HEK293 (cell line): ENCODE measurements at regions not wholly inside any gene's neighbourhood (a gene's known extent, or its start where the extent isn't known, plus 50 kb on each side); places are given as distances from the start of the nearest gene placed in this dataset.

ENCODE experiments used
- KLF1 ChIP-seq: fragments of 450-650 bp; formaldehyde crosslinking; IDR thresholded peaks from 2 replicates; pipeline ENCODE4 v1.5.1; 2016; ENCODE audit warnings: missing biosample characterization, missing genetic modification characterization
- MZF1 ChIP-seq: fragments of 450-650 bp; formaldehyde crosslinking; IDR thresholded peaks from 2 replicates; pipeline ENCODE4 v1.5.1; 2017; ENCODE audit warnings: missing biosample characterization, missing genetic modification characterization, borderline replicate concordance
- ZBTB21 ChIP-seq: fragments of 450-650 bp; formaldehyde crosslinking; IDR thresholded peaks from 2 replicates; pipeline ENCODE4 v1.5.1; 2017; ENCODE audit warnings: missing biosample characterization, missing genetic modification characterization
- ZFP41 ChIP-seq: fragments of 450-650 bp; formaldehyde crosslinking; IDR thresholded peaks from 2 replicates; pipeline ENCODE4 v1.5.1; 2016; ENCODE audit warnings: missing biosample characterization, missing genetic modification characterization, borderline replicate concordance
- ZNF274 ChIP-seq, 2 experiments: fragments of 200-500 bp in 1 of 2; fragments of 450-650 bp in 1 of 2; sonication (Bioruptor generic) in 1 of 2; formaldehyde crosslinking in 1 of 2; IDR thresholded peaks; 2 replicates each; pipeline versions ENCODE4 v1.5.1 to v1.6.1; 2014 to 2016; ENCODE audit warnings: borderline replicate concordance in 1 of 2, inconsistent platforms in 1 of 2, low read length in 1 of 2, missing biosample characterization in 1 of 2, missing genetic modification characterization in 1 of 2
- TF ChIP-seq, protein P1 (sequence below): fragments of 450-650 bp; formaldehyde crosslinking; IDR thresholded peaks from 2 replicates; pipeline ENCODE4 v1.5.1; 2016; ENCODE audit warnings: missing biosample characterization, missing genetic modification characterization
- TF ChIP-seq, protein P2 (sequence below): fragments of 450-650 bp; formaldehyde crosslinking; IDR thresholded peaks from 2 replicates; pipeline ENCODE4 v1.5.1; 2016; ENCODE audit warnings: missing biosample characterization, missing genetic modification characterization

- TF ChIP-seq ZNF274 (IDR thresholded peaks at IDR 0.05; ENCODE audit: low read length): no peak
- TF ChIP-seq ZNF274 (tag by site-specific recombination; IDR thresholded peaks at IDR 0.05; ENCODE audit: borderline replicate concordance): no peak
- TF ChIP-seq, protein P1, sequence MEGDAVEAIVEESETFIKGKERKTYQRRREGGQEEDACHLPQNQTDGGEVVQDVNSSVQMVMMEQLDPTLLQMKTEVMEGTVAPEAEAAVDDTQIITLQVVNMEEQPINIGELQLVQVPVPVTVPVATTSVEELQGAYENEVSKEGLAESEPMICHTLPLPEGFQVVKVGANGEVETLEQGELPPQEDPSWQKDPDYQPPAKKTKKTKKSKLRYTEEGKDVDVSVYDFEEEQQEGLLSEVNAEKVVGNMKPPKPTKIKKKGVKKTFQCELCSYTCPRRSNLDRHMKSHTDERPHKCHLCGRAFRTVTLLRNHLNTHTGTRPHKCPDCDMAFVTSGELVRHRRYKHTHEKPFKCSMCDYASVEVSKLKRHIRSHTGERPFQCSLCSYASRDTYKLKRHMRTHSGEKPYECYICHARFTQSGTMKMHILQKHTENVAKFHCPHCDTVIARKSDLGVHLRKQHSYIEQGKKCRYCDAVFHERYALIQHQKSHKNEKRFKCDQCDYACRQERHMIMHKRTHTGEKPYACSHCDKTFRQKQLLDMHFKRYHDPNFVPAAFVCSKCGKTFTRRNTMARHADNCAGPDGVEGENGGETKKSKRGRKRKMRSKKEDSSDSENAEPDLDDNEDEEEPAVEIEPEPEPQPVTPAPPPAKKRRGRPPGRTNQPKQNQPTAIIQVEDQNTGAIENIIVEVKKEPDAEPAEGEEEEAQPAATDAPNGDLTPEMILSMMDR (tag by site-specific recombination): no peak
- TF ChIP-seq ZFP41: no peak
- TF ChIP-seq, protein P2, sequence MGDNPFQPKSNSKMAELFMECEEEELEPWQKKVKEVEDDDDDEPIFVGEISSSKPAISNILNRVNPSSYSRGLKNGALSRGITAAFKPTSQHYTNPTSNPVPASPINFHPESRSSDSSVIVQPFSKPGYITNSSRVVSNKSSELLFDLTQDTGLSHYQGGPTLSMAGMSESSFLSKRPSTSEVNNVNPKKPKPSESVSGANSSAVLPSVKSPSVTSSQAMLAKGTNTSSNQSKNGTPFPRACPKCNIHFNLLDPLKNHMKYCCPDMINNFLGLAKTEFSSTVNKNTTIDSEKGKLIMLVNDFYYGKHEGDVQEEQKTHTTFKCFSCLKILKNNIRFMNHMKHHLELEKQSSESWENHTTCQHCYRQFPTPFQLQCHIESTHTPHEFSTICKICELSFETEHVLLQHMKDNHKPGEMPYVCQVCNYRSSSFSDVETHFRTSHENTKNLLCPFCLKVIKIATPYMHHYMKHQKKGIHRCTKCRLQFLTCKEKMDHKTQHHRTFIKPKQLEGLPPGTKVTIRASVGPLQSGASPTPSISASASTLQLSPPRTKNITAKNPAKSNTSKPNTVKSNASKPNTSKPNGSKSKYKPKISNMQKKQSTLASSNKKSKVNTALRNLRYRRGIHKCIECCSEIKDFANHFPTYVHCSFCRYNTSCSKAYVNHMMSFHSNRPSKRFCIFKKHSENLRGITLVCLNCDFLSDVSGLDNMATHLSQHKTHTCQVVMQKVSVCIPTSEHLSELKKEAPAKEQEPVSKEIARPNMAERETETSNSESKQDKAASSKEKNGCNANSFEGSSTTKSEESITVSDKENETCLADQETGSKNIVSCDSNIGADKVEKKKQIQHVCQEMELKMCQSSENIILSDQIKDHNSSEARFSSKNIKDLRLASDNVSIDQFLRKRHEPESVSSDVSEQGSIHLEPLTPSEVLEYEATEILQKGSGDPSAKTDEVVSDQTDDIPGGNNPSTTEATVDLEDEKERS: no peak
- no peak for TF ChIP-seq KLF1 (tag by site-specific recombination)
- TF ChIP-seq MZF1 (tag by site-specific recombination): no peak
- TF ChIP-seq ZBTB21 (tag by site-specific recombination): no peak
Observed at GRCh38 chr14:61196034-61196433, 85.1 kb downstream of the TMEM30B start.
